ENCODE measurements at regions not wholly inside any gene's neighbourhood (a gene's known extent, or its start where the extent isn't known, plus 50 kb on each side); places are given as distances from the start of the nearest gene placed in this dataset.

DNA sequence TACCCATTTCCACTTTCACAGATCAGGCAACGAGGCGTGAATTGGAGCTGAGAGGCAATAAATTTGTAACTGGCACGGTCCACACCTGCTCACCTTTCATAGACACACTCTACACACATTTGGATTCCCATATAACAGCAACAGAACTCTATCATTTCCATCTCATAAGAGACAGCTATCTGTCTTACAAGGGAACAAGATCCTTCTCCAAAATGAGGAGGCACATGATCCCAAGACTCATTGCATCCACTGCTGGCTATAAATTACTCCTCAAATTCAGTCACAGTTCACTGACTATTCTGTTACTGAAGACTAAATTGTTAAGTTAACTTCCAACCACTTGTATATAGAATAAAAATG, 342.8 kb downstream of the MATN1 start:
- TF ChIP-seq, protein P1, sequence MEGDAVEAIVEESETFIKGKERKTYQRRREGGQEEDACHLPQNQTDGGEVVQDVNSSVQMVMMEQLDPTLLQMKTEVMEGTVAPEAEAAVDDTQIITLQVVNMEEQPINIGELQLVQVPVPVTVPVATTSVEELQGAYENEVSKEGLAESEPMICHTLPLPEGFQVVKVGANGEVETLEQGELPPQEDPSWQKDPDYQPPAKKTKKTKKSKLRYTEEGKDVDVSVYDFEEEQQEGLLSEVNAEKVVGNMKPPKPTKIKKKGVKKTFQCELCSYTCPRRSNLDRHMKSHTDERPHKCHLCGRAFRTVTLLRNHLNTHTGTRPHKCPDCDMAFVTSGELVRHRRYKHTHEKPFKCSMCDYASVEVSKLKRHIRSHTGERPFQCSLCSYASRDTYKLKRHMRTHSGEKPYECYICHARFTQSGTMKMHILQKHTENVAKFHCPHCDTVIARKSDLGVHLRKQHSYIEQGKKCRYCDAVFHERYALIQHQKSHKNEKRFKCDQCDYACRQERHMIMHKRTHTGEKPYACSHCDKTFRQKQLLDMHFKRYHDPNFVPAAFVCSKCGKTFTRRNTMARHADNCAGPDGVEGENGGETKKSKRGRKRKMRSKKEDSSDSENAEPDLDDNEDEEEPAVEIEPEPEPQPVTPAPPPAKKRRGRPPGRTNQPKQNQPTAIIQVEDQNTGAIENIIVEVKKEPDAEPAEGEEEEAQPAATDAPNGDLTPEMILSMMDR (IDR thresholded peaks at IDR 0.05; ENCODE audit: low read depth, low read length), result no peak
- no peak for TF ChIP-seq POLR2A (IDR thresholded peaks at IDR 0.05; ENCODE audit: extremely low read depth, insufficient read length)

All from NB4 (cell line).